ENCODE measurements at regions not wholly inside any gene's neighbourhood (a gene's known extent, or its start where the extent isn't known, plus 50 kb on each side); places are given as distances from the start of the nearest gene placed in this dataset.

DNA sequence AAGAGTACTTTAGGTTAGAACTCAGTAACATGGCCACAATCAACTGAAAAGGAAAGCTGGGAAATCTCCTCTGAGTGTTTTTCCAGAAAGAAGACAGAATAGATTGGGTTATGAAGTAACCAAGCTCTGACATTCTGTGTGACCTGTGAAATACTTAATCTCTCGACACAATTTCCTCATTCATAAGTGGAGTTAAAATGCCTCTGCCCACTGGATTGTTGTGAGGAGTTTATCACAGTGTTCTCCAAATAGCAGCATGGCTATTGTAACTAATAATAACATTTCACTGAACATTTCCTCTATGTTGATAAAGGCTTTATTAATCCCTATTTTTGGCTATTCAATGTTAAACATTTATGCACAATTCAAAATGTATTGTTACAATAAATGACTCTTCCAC, 311.0 kb downstream of the GABRB2 start:
- no peak overlapping the region for H2AFZ ChIP-seq
- no peaks in the 10 kb centered on the region for H3K9me2 ChIP-seq (replicated peaks; ENCODE audit: insufficient read depth)
- H3K4me2 ChIP-seq = no peak overlapping the region
- no peaks in the 10 kb centered on the region for H3K4me1 ChIP-seq (ENCODE audit: insufficient read depth)
- no peaks in the 10 kb centered on the region for H3K9me3 ChIP-seq (ENCODE audit: low read depth)
- no peaks in the 10 kb centered on the region for H3K36me3 ChIP-seq (replicated peaks; ENCODE audit: insufficient read depth, low read depth)
- no peaks in the 10 kb centered on the region for H4K20me1 ChIP-seq (ENCODE audit: insufficient read depth, poor library complexity, severe bottlenecking)
- H3K4me3 ChIP-seq = no peak overlapping the region
- H3K27ac ChIP-seq = no peak overlapping the region
- no peaks in the 10 kb centered on the region for H3K79me2 ChIP-seq
- WGBS (ENCODE audit: low lambda C conversion rate, missing lambda C conversion rate) = 73% methylated on average over 1 of the region's 1 CpG
- TF ChIP-seq, protein P1, sequence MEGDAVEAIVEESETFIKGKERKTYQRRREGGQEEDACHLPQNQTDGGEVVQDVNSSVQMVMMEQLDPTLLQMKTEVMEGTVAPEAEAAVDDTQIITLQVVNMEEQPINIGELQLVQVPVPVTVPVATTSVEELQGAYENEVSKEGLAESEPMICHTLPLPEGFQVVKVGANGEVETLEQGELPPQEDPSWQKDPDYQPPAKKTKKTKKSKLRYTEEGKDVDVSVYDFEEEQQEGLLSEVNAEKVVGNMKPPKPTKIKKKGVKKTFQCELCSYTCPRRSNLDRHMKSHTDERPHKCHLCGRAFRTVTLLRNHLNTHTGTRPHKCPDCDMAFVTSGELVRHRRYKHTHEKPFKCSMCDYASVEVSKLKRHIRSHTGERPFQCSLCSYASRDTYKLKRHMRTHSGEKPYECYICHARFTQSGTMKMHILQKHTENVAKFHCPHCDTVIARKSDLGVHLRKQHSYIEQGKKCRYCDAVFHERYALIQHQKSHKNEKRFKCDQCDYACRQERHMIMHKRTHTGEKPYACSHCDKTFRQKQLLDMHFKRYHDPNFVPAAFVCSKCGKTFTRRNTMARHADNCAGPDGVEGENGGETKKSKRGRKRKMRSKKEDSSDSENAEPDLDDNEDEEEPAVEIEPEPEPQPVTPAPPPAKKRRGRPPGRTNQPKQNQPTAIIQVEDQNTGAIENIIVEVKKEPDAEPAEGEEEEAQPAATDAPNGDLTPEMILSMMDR (IDR thresholded peaks at IDR 0.05; ENCODE audit: poor library complexity) = no peak
- TF ChIP-seq EZH2phosphoT487 (IDR thresholded peaks at IDR 0.05; ENCODE audit: low read depth, severe bottlenecking, unreplicated experiment) (no peak), EZH2 (IDR thresholded peaks at IDR 0.05; ENCODE audit: borderline replicate concordance) (no peak)
- no peaks in the 10 kb centered on the region for H3K27me3 ChIP-seq
- DNase-seq (ENCODE audit: low spot score) = no peak

DNA sequence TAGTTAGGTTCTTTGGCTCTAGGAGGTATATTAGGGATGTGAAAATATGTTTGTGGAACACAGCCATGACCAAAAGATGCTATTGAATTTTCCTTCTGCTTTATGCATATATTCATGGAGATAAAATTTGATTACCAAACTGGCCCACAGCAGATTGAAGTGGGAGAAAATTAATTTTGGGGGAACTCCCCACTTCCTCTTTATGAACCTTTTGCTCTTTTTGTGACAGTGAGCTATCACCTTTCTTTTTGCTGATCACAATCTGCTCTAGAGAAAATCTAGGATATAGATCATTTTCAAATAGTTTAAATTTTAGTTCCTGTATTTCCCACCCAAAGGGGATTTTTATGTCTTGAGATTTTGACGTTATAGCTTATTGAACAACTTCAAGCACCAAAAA, 313.0 kb downstream of the GABRB2 start:
- whole genome bisulfite sequencing (ENCODE audit: low lambda C conversion rate, missing lambda C conversion rate) = 92% methylated on average over 1 of the region's 1 CpG
- no peak for DNase-seq (ENCODE audit: low spot score)
- no peak overlapping the region for H3K4me3 ChIP-seq
- H3K4me2 ChIP-seq = no peak overlapping the region
- no peak overlapping the region for H3K27ac ChIP-seq
- no peaks in the 10 kb centered on the region for H3K9me2 ChIP-seq (replicated peaks; ENCODE audit: insufficient read depth)
- no peaks in the 10 kb centered on the region for H3K27me3 ChIP-seq
- no peaks in the 10 kb centered on the region for H3K9me3 ChIP-seq (ENCODE audit: low read depth)
- H2AFZ ChIP-seq = no peak overlapping the region
- TF ChIP-seq EZH2phosphoT487 (IDR thresholded peaks at IDR 0.05; ENCODE audit: low read depth, severe bottlenecking, unreplicated experiment) (no peak), EZH2 (IDR thresholded peaks at IDR 0.05; ENCODE audit: borderline replicate concordance) (no peak)
- TF ChIP-seq, protein P1 (IDR thresholded peaks at IDR 0.05; ENCODE audit: poor library complexity) = no peak
- no peaks in the 10 kb centered on the region for H3K79me2 ChIP-seq
- H3K4me1 ChIP-seq (ENCODE audit: insufficient read depth) = no peaks in the 10 kb centered on the region
- no peaks in the 10 kb centered on the region for H4K20me1 ChIP-seq (ENCODE audit: insufficient read depth, poor library complexity, severe bottlenecking)
- H3K36me3 ChIP-seq (replicated peaks; ENCODE audit: insufficient read depth, low read depth) = no peaks in the 10 kb centered on the region

DNA sequence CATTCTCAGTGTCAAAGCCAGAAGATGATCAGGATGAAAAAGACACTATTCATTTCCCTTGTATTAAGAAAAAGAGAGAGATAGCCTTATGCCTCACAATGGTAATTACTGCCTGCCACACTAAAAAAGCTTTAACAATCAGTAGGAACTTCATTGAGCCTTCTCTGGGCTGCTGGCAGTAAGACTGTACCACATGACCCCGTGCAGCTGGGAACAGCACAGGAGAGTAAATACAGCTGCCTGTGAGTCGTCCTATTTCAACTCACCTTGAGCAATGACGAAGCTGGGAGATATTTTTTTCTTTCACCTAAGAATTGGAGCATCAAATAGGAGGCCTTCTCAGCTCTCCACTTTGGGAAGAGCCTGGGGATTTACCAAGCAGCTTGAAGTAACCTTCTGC, 316.3 kb downstream of the GABRB2 start:
- no peaks in the 10 kb centered on the region for H3K36me3 ChIP-seq (replicated peaks; ENCODE audit: insufficient read depth, low read depth)
- no peaks in the 10 kb centered on the region for H3K27me3 ChIP-seq
- TF ChIP-seq EZH2 (IDR thresholded peaks at IDR 0.05; ENCODE audit: borderline replicate concordance) = no peak
- TF ChIP-seq, protein P1 (IDR thresholded peaks at IDR 0.05; ENCODE audit: poor library complexity) = no peak
- no peak for TF ChIP-seq EZH2phosphoT487 (IDR thresholded peaks at IDR 0.05; ENCODE audit: low read depth, severe bottlenecking, unreplicated experiment)
- DNase-seq (ENCODE audit: low spot score) = peak; percentile 72
- peak overlapping the region; percentile 50 for H3K27ac ChIP-seq
- no peaks in the 10 kb centered on the region for H3K9me2 ChIP-seq (replicated peaks; ENCODE audit: insufficient read depth)
- H3K4me3 ChIP-seq = no peak overlapping the region
- H3K9me3 ChIP-seq (ENCODE audit: low read depth) = no peaks in the 10 kb centered on the region
- no peaks in the 10 kb centered on the region for H3K79me2 ChIP-seq
- H3K4me2 ChIP-seq = no peak overlapping the region
- no peaks in the 10 kb centered on the region for H3K4me1 ChIP-seq (ENCODE audit: insufficient read depth)
- no peak overlapping the region for H2AFZ ChIP-seq
- H4K20me1 ChIP-seq (ENCODE audit: insufficient read depth, poor library complexity, severe bottlenecking) = no peaks in the 10 kb centered on the region
- WGBS (ENCODE audit: low lambda C conversion rate, missing lambda C conversion rate) = 30% methylated on average over 3 of the region's 3 CpGs

DNA sequence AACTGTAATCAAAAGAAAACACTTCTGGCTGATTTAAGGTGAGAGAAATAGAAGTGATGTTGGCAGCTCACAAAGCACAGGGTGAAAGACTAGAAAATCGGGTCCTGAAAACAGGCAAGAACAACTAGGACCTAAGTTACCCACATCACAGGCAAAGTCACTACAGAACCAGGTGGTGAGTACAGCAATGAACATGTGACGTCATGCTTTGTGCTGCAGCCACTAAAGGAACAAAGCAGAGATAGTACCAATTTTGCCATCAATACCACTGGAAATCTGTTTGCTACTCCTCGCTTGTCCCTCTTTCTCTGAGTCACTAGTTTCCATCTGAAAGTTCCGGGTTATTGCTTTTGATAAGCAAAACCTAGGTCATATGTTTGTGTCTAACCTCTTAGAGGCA, 326.7 kb downstream of the GABRB2 start:
- no peak overlapping the region for H3K27ac ChIP-seq
- H3K9me2 ChIP-seq (replicated peaks; ENCODE audit: insufficient read depth) = no peaks in the 10 kb centered on the region
- no peaks in the 10 kb centered on the region for H4K20me1 ChIP-seq (ENCODE audit: insufficient read depth, poor library complexity, severe bottlenecking)
- H3K9me3 ChIP-seq (ENCODE audit: low read depth) = no peaks in the 10 kb centered on the region
- WGBS (ENCODE audit: low lambda C conversion rate, missing lambda C conversion rate) = 90% methylated on average over 4 of the region's 4 CpGs
- H3K27me3 ChIP-seq = no peaks in the 10 kb centered on the region
- no peak overlapping the region for H3K4me3 ChIP-seq
- H2AFZ ChIP-seq = no peak overlapping the region
- no peaks in the 10 kb centered on the region for H3K36me3 ChIP-seq (replicated peaks; ENCODE audit: insufficient read depth, low read depth)
- H3K4me2 ChIP-seq = no peak overlapping the region
- no peaks in the 10 kb centered on the region for H3K79me2 ChIP-seq
- no peaks in the 10 kb centered on the region for H3K4me1 ChIP-seq (ENCODE audit: insufficient read depth)
- TF ChIP-seq EZH2 (IDR thresholded peaks at IDR 0.05; ENCODE audit: borderline replicate concordance) (no peak), EZH2phosphoT487 (IDR thresholded peaks at IDR 0.05; ENCODE audit: low read depth, severe bottlenecking, unreplicated experiment) (no peak)
- TF ChIP-seq, protein P1 (IDR thresholded peaks at IDR 0.05; ENCODE audit: poor library complexity) = no peak
- DNase-seq (ENCODE audit: low spot score) = no peak
